SK-N-SH treated with all-trans-retinoic acid at 6 μM for 48 hours (cell line): ENCODE measurements at regions not wholly inside any gene's neighbourhood (a gene's known extent, or its start where the extent isn't known, plus 50 kb on each side); places are given as distances from the start of the nearest gene placed in this dataset.

ENCODE experiments used
- ARNTL ChIP-seq: fragments of 450-650 bp; formaldehyde crosslinking; IDR thresholded peaks from 2 replicates; pipeline ENCODE4 v1.5.0; 2020; ENCODE audit warnings: low read depth, mild to moderate bottlenecking, moderate library complexity, borderline replicate concordance
- OSR1 ChIP-seq: fragments of 250-450 bp; sonication (Bioruptor Pico); IDR thresholded peaks from 2 replicates; pipeline ENCODE4 v1.8.0; 2022; ENCODE audit warnings: moderate library complexity, mild to moderate bottlenecking, inconsistent platforms
- RARB ChIP-seq: fragments of 250-450 bp; sonication (Bioruptor Pico); IDR thresholded peaks from 2 replicates; pipeline ENCODE4 v1.8.0; 2021; ENCODE audit warnings: mild to moderate bottlenecking, moderate library complexity
- SNAI2 ChIP-seq: fragments of 250-450 bp; sonication (Bioruptor Pico); IDR thresholded peaks from 2 replicates; pipeline ENCODE4 v1.5.0; 2020; ENCODE audit warnings: mild to moderate bottlenecking, moderate library complexity
- ZNF70 ChIP-seq: fragments of 450-650 bp; formaldehyde crosslinking; IDR thresholded peaks from 2 replicates; pipeline ENCODE4 v1.5.0; 2020; ENCODE audit warnings: mild to moderate bottlenecking, moderate library complexity

DNA sequence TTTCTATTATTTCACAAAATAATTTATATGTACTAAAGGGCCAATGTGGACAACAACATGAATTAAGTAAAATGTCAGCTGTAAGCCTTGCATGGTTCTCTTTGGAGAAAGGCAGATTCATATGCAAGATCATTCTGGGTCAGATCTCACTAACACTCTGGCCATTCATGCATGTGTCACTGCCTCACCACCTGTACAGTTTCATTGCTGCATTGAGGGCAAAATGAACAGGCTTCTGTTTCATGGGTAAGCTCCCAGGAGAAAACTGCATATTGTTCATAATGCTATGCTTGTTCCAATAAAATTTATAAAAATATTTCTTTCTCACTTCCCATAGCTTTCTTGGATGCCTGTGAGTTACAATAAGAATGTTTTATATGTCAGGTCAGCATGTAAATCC lies 275.2 kb downstream of the ZNF248 start:
- TF ChIP-seq OSR1 (CRISPR knock-in tag) (no peak), RARB (no peak), ARNTL (no peak), ZNF70 (CRISPR knock-in tag) (no peak), SNAI2 (no peak)
